ENCODE measurements at regions not wholly inside any gene's neighbourhood (a gene's known extent, or its start where the extent isn't known, plus 50 kb on each side); places are given as distances from the start of the nearest gene placed in this dataset.

DNA sequence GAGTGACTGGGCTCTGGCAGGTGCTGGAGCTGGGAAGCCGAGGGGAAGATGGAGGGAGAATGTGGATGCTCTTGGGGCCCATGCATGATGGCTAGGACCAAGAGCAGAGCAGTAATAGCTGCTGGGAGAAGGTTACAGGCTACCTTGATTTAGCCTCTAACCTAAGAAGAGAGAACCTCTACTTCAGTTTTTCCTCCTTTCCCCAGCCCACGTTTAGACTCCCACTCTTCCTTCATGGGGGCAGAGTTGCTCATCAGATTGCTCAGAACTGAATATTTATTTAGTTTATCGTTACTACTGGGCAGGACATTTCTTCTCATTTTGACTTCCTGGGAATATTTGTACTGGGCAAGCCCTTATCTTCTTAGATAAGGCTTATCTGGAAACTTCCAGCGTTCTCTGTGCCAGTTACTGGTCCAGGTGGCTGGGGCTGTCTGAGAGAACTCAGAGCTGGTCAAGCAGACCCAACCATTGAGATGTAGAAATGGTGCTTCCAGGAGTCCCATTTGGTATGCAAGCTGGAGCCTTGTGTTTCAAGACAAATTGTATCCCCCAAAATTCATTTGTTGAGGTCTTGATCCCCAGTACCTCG is 442.9 kb upstream of the BOD1L1 start:
- TF ChIP-seq, protein P1, sequence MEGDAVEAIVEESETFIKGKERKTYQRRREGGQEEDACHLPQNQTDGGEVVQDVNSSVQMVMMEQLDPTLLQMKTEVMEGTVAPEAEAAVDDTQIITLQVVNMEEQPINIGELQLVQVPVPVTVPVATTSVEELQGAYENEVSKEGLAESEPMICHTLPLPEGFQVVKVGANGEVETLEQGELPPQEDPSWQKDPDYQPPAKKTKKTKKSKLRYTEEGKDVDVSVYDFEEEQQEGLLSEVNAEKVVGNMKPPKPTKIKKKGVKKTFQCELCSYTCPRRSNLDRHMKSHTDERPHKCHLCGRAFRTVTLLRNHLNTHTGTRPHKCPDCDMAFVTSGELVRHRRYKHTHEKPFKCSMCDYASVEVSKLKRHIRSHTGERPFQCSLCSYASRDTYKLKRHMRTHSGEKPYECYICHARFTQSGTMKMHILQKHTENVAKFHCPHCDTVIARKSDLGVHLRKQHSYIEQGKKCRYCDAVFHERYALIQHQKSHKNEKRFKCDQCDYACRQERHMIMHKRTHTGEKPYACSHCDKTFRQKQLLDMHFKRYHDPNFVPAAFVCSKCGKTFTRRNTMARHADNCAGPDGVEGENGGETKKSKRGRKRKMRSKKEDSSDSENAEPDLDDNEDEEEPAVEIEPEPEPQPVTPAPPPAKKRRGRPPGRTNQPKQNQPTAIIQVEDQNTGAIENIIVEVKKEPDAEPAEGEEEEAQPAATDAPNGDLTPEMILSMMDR (IDR thresholded peaks at IDR 0.05; ENCODE audit: low read length) = no peak
- TF ChIP-seq EZH2 (optimal IDR thresholded peaks at IDR 0.05; ENCODE audit: low read depth, low read length) = no peak
- no peak for TF ChIP-seq EZH2phosphoT487 (IDR thresholded peaks at IDR 0.05; ENCODE audit: low read length)

All from MM.1S (cell line).